Progenitor cell of endocrine pancreas (in vitro differentiated cells): ENCODE measurements at regions not wholly inside any gene's neighbourhood (a gene's known extent, or its start where the extent isn't known, plus 50 kb on each side); places are given as distances from the start of the nearest gene placed in this dataset.
"Not testable (repeated sequence)": the region's sequence is repeated elsewhere in the genome, so short reads cannot be mapped to it uniquely, and the experiment has no call there.

Experiments
- DNase-seq: peaks from one replicate; pipeline ENCODE4 v3.0.0; 2021; ENCODE audit warnings: low spot score; ENCODE audit not compliant: unreplicated experiment
- H3K27ac Mint-ChIP-seq: 2 replicates; pipeline ENCODE4 v1.8.0; 2021; ENCODE audit warnings: mild to moderate bottlenecking, moderate library complexity, mixed read lengths
- H3K27me3 Mint-ChIP-seq: 2 replicates; pipeline ENCODE4 v1.8.0; 2021; ENCODE audit warnings: mixed read lengths
- H3K36me3 Mint-ChIP-seq: 2 replicates; pipeline ENCODE4 v1.8.0; 2022; ENCODE audit warnings: mixed read lengths; ENCODE audit not compliant: insufficient read depth
- H3K4me1 Mint-ChIP-seq: 2 replicates; pipeline ENCODE4 v1.8.0; 2021; ENCODE audit warnings: low read depth, mixed read lengths
- H3K4me3 Mint-ChIP-seq: 2 replicates; pipeline ENCODE4 v1.8.0; 2021; ENCODE audit warnings: low read depth, mild to moderate bottlenecking, moderate library complexity, mixed read lengths
- H3K9me3 Mint-ChIP-seq: 2 replicates; pipeline ENCODE4 v1.8.0; 2021; ENCODE audit warnings: low read depth, mixed read lengths
- TF ChIP-seq, protein P1 (sequence below): fragments of 200-600 bp; sonication (generic); IDR thresholded peaks from one replicate; pipeline ENCODE4 v1.5.0; 2021; ENCODE audit warnings: antibody characterized with exemption, mild to moderate bottlenecking; ENCODE audit not compliant: unreplicated experiment

DNA sequence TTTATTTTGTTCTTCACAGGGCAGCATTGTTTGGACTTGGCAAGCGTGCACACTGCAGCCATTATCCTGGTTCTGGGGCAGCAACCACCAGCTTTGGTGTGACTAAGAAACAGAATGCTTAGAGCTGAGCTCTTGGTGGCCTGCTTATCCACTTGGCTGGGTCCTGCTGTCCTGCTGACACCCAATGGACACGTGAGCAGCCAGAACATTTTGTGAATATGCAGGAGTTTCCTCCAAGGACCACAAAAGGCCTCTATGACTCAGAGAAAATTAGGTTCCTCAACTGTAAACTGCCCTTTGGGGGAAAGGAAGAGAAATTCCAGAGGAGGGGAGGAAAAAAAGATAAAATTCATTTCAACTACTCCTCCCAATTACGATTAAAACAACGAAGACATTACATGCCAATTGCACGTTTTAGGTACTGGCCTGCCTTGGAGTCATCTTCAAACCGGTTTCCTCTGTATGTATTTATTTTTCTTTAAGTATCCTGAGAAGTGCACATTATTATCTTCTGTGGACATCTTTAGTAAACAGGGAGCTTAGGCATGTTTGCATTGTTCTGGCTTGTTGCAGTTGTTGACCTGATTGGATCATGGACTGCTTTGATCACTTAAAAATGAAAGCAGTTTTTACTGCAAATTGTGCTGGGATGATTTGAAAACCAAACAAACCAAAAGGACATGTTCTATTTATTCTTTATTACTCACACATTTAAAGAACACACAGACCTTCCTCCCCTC is 82.3 kb upstream of the TLE4 start:
- no peak for DNase-seq
- Mint-ChIP-seq H3K27me3 (peaks cover 40% of the 10 kb centered on the region), H3K4me1 (peaks cover 25% of the 10 kb centered on the region), H3K27ac (no peak overlapping the region), H3K4me3 (no peak overlapping the region), H3K36me3 (peaks cover 4% of the 10 kb centered on the region), H3K9me3 (peaks cover 8% of the 10 kb centered on the region)
- TF ChIP-seq, protein P1, sequence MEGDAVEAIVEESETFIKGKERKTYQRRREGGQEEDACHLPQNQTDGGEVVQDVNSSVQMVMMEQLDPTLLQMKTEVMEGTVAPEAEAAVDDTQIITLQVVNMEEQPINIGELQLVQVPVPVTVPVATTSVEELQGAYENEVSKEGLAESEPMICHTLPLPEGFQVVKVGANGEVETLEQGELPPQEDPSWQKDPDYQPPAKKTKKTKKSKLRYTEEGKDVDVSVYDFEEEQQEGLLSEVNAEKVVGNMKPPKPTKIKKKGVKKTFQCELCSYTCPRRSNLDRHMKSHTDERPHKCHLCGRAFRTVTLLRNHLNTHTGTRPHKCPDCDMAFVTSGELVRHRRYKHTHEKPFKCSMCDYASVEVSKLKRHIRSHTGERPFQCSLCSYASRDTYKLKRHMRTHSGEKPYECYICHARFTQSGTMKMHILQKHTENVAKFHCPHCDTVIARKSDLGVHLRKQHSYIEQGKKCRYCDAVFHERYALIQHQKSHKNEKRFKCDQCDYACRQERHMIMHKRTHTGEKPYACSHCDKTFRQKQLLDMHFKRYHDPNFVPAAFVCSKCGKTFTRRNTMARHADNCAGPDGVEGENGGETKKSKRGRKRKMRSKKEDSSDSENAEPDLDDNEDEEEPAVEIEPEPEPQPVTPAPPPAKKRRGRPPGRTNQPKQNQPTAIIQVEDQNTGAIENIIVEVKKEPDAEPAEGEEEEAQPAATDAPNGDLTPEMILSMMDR: no peak

DNA sequence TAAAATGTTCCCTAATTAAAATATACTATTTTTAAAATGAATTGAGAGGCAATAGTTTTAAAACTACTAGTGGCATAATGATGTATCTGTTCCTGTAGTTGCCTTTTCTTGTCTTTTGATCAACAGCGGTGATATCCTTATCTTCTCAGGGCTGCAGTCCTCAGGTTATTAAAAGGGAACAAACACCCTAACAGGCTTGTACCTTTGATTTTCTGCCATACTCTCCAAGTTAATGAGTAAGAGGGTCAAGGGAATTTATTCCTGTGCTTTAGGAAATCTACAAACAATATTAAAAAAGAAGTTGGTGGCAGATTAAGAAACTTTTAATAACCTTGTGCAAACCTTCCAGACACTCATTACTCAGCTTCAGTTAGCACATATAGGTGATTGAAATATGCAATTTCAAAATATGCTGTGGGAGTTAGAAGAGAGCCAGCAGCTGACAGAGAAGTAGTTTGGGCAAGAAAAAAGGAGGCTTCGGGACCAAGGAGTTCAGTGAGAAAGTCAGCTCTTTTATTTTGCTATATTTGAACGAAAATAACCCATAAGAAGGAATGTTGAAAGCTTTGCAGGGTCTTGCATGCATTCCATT is 81.0 kb upstream of the TLE4 start:
- Mint-ChIP-seq H3K36me3 (peaks cover 4% of the 10 kb centered on the region), H3K27me3 (peaks cover 40% of the 10 kb centered on the region), H3K4me3 (no peak overlapping the region), H3K9me3 (peaks cover 8% of the 10 kb centered on the region), H3K4me1 (peaks cover 25% of the 10 kb centered on the region), H3K27ac (no peak overlapping the region)
- DNase-seq: no peak
- TF ChIP-seq, protein P1: no peak

DNA sequence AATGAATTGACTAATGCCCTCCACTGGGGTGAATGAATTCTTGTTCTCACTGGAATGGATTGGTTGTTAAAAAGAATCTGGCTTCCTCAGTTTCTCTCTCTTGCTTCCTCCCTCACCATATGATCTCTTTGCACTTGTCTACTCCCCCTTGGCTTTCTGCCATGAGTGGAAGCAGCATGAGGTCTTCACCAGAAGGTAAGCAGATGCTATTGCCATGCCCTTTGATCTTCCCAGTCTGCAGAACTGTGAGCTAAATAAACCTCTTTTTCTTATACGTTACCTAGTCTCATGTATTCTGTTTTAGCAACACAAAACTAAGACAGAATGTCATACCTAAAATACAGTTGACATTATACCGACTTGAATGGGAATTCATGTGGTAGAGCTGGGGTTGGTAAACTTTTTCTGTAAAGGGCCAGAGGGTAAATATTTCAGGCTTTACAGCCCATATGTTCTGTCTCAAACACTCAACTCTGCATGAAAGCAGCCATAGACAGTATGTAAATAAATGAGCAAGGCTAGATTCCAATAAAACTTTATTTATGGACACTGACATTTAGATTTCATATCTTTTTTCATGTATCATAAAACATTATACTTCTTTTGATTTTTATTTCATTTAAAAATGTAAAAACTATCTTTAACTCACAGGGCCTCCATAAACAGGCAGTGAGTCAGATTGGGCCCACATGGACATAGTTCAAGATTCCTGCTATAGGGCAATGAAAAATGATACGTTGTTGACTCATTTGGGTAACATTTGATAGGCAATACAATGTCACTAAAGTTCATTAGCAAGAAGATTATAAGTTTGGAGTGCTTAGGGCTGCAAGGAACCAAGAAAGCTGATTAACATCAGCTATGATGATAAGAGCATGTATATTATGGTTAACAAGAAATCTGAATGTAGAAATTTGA is 79.4 kb upstream of the TLE4 start:
- H3K27me3 Mint-ChIP-seq: peaks cover 27% of the 10 kb centered on the region
- no peak overlapping the region for H3K27ac Mint-ChIP-seq
- TF ChIP-seq, protein P1: no peak
- DNase-seq: no peak
- H3K4me1 Mint-ChIP-seq: peaks cover 25% of the 10 kb centered on the region
- H3K4me3 Mint-ChIP-seq: no peak overlapping the region
- H3K9me3 Mint-ChIP-seq: peaks cover 8% of the 10 kb centered on the region
- peaks cover 4% of the 10 kb centered on the region for H3K36me3 Mint-ChIP-seq

DNA sequence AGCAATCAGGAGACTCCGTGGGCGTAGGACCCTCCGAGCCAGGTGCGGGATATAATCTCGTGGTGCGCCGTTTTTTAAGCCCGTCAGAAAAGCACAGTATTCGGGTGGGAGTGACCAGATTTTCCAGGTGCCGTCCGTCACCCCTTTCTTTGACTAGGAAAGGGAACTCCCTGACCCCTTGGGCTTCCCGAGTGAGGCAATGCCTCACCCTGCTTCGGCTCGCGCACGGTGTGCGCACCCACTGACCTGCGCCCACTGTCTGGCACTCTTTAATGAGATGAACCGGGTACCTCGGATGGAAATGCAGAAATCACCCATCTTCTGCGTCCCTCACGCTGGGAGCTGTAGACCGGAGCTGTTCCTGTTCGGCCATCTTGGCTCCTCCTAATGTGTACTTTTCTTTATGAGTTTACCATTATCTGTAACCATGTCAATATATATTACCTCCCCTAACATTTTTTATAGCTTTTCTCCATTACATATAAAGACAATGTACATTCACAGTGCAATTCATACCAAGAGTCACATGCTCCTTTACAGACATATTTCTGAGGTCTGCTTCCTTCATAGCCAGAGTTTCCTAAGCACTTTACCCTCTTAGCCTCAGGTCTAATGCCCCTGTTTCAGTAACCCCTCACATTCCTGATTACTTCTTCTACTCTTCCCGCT is 71.4 kb upstream of the TLE4 start:
- H3K9me3 Mint-ChIP-seq, DNase-seq, H3K4me3 Mint-ChIP-seq, H3K36me3 Mint-ChIP-seq, H3K4me1 Mint-ChIP-seq, H3K27ac Mint-ChIP-seq: not testable (repeated sequence)
- H3K27me3 Mint-ChIP-seq: peaks cover 12% of the 10 kb centered on the region

DNA sequence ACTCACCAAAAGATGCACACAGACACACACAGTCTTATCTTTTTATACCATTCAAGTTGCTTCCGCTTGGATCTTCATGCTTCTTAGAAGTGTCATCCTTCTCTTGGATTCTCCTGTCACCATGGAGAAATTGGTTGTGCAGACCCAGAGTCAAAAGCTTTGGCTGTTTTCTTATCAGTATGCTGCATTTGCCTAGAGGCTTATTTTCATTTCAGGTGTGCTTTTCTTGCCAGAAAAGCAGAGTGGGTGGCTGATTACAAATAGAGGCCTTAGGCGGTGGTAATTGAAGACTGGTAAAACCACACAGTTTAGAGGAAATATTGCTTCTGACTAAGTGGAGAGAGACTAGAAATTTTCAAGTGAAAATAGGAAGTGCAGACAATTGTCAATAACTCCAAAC is 70.2 kb upstream of the TLE4 start:
- Mint-ChIP-seq H3K9me3 (peaks cover 4% of the 10 kb centered on the region), H3K4me3 (no peak overlapping the region), H3K4me1 (peaks cover 9% of the 10 kb centered on the region), H3K27ac (no peak overlapping the region), H3K36me3 (peaks cover 2% of the 10 kb centered on the region), H3K27me3 (peaks cover 21% of the 10 kb centered on the region)
- no peak for DNase-seq
- TF ChIP-seq, protein P1: no peak
